Brain microvascular endothelial cell (primary cell): ENCODE measurements at regions not wholly inside any gene's neighbourhood (a gene's known extent, or its start where the extent isn't known, plus 50 kb on each side); places are given as distances from the start of the nearest gene placed in this dataset.

Experiments
- DNase-seq: peaks from one replicate; pipeline ENCODE4 v3.0.0-alpha.2; 2020
- H3K27ac ChIP-seq: fragments of 250-450 bp; sonication (Bioruptor Pico); 2 replicates; pipeline ENCODE4 v1.5.1; 2020; ENCODE audit warnings: mild to moderate bottlenecking, moderate library complexity
- H3K27me3 ChIP-seq: fragments of 250-450 bp; sonication (Bioruptor Pico); replicated peaks from 2 replicates; pipeline ENCODE4 v1.5.1; 2020; ENCODE audit warnings: mild to moderate bottlenecking
- H3K36me3 ChIP-seq: fragments of 250-450 bp; sonication (Bioruptor Pico); replicated peaks from 2 replicates; pipeline ENCODE4 v1.5.1; 2020; ENCODE audit warnings: mild to moderate bottlenecking
- H3K4me3 ChIP-seq: 2 replicates; pipeline ENCODE4 v1.5.1; 2011; ENCODE audit warnings: low read depth, mild to moderate bottlenecking, control low read depth, low read length, moderate library complexity
- CTCF ChIP-seq: IDR thresholded peaks from 2 replicates; pipeline ENCODE4 v1.5.1; 2011; ENCODE audit warnings: low read depth, mild to moderate bottlenecking, moderate library complexity, low read length, control low read depth, inconsistent platforms; ENCODE audit errors: missing control alignments
- in situ Hi-C: cut with HindIII; loops from 2 replicates; pipeline ENCODE4 v1.10.0; 2017; ENCODE audit warnings: low sequenced_read_pairs, low pct_ligation_motif_present

DNA sequence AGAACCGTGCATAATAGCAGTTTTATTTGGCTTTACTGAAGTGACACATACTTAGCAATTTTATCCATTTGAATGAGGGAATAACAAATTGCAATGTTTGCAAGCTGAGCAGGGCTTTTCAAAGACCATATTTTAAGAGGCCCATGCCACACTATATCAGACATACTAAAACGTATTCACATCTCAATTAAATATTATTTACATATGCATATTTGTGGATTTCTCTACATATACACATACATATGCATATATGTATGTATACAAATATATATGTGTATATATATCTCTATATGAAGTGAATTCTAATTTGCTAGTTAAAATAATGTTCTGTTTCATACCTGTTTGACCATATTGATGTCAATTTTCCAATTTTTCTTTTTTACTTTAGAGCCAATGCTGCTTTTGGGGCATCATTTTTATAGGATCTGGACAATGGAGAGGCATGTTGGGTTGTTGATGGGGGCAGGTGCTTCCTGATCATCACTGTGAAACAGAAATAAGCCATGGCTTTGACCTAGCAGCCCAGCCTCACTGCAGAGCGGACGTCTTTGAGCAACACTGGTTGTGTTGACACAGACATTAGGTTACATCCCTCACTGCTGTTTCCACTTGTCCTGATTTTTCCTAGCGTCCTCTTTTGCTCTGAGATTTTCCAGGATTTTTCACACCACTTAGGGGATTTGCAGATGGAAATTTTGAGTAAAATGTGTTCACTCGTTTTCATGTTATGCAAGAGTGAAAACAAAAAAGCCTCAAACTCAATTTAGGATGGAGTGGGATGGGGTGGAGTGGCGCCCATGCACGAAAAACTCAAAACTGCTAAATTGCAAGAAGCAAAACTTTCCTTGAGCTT is 56.9 kb downstream of the RDH14 start:
- no peak overlapping the region for H3K4me3 ChIP-seq
- in situ Hi-C loops: no loop called here
- DNase-seq: no peak
- no peak overlapping the region for H3K27ac ChIP-seq
- TF ChIP-seq CTCF: no peak
- H3K36me3 ChIP-seq: no peaks in the 10 kb centered on the region
- H3K27me3 ChIP-seq: no peaks in the 10 kb centered on the region

DNA sequence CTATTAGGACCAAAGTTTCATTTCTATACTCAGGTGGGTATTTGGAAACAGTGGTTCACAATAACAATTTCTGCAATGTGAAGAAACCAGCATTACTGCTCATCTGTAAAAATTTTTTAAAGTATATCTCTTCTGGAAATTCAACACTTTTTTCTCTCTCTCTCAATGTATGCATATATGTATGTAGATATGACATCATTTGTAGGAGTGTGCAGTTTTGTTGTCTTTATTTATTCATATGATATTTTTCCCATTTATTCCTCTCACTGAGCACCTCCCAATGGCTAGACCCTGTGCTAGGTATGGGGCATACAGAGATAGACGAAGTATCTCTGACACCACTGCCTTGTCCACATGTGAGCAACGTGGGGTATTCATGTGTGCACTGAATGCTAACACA is 58.3 kb downstream of the RDH14 start:
- DNase-seq: no peak
- Histone ChIP-seq H3K36me3 (no peaks in the 10 kb centered on the region), H3K27me3 (no peaks in the 10 kb centered on the region), H3K27ac (no peak overlapping the region), H3K4me3 (no peak overlapping the region)
- TF ChIP-seq CTCF: no peak
- in situ Hi-C loops: no loop called here

GRCh38 chr2:18501729-18502128 is 58.7 kb downstream of the RDH14 start:
- no peaks in the 10 kb centered on the region for H3K36me3 ChIP-seq
- no peak for TF ChIP-seq CTCF
- no peak overlapping the region for H3K4me3 ChIP-seq
- no peak for DNase-seq
- in situ Hi-C loops: no loop called here
- H3K27ac ChIP-seq: no peak overlapping the region
- no peaks in the 10 kb centered on the region for H3K27me3 ChIP-seq

- no peaks in the 10 kb centered on the region for H3K36me3 ChIP-seq
- DNase-seq: no peak
- no peaks in the 10 kb centered on the region for H3K27me3 ChIP-seq
- in situ Hi-C loops: no loop called here
- no peak overlapping the region for H3K27ac ChIP-seq
- no peak for TF ChIP-seq CTCF
- no peak overlapping the region for H3K4me3 ChIP-seq
These were observed 59.3 kb downstream of the RDH14 start for GRCh38 chr2:18501156-18501555.

DNA sequence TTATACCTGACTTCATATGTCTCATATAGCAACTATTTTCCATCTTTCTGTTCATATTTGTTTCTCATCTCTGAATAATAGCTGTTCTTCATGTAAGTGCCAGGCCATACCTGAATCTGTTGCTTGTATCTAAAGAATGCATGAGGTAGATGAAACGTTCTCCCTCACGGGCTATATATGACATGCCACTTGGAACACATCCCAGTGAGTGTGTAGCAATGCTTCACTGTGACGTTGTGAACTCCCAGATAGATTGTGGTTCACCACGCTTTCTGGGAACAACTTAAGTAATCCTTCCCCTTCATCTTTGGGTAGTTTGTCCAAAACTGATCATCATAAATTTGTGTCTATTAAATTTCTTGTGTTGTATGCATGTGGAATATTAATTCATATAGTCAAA is 60.1 kb downstream of the RDH14 start:
- peak; percentile 85 for DNase-seq
- no peaks in the 10 kb centered on the region for H3K36me3 ChIP-seq
- in situ Hi-C loops: no loop called here

More for the DNA sequence above, 60.1 kb downstream of the RDH14 start:
- Histone ChIP-seq H3K27me3 (no peaks in the 10 kb centered on the region), H3K4me3 (no peak overlapping the region), H3K27ac (no peak overlapping the region)
- TF ChIP-seq CTCF: no peak
